CD4-positive, alpha-beta T cell treated with Interferon alpha-2 for 1 hour (primary cell): ENCODE measurements at regions not wholly inside any gene's neighbourhood (a gene's known extent, or its start where the extent isn't known, plus 50 kb on each side); places are given as distances from the start of the nearest gene placed in this dataset.
"Not testable (repeated sequence)": the region's sequence is repeated elsewhere in the genome, so short reads cannot be mapped to it uniquely, and the experiment has no call there.

Source experiments
- DNase-seq, 2 donors: peaks; one replicate each; pipeline ENCODE4 v3.0.0-alpha.2; 2020 to 2022

- not testable (repeated sequence) for DNase-seq
Measured at GRCh38 chr5:30345539-30346345, 847.7 kb upstream of the CDH6 start.

GRCh38 chr5:30343707-30344106 lies 849.8 kb upstream of the CDH6 start:
- DNase-seq: no peak

- no peak for DNase-seq
Measured at GRCh38 chr5:30341466-30341865, 852.0 kb upstream of the CDH6 start.

GRCh38 chr5:30337084-30337573 lies 856.4 kb upstream of the CDH6 start:
- no peak for DNase-seq

- DNase-seq: no peak
Measured at GRCh38 chr5:30331534-30331933, 862.0 kb upstream of the CDH6 start.

GRCh38 chr5:30325795-30326194 lies 867.7 kb upstream of the CDH6 start:
- DNase-seq: no peak

- no peak for DNase-seq
Measured at GRCh38 chr5:30324083-30324482, 869.4 kb upstream of the CDH6 start.

- DNase-seq: no peak
Measured at GRCh38 chr5:30287890-30288289, 905.6 kb upstream of the CDH6 start.

- no peak for DNase-seq
Measured at GRCh38 chr5:30279237-30279636, 914.2 kb upstream of the CDH6 start.

- DNase-seq: no peak
Measured at GRCh38 chr5:30267026-30267425, 926.5 kb upstream of the CDH6 start.

- no peak for DNase-seq
Measured at GRCh38 chr5:30239331-30240022, 954.0 kb upstream of the CDH6 start.

GRCh38 chr5:30237189-30237588 lies 956.3 kb upstream of the CDH6 start:
- no peak for DNase-seq

- DNase-seq: no peak
Measured at GRCh38 chr5:30209755-30210154, 983.7 kb upstream of the CDH6 start.

- no peak for DNase-seq
Measured at GRCh38 chr5:30197662-30198061, 995.8 kb upstream of the CDH6 start.

- no peak for DNase-seq
Measured at GRCh38 chr5:30195036-30195435, 998.5 kb upstream of the CDH6 start.

GRCh38 chr5:30194595-30194994 lies 998.9 kb upstream of the CDH6 start:
- no peak for DNase-seq

GRCh38 chr5:30183795-30184194 lies 1009.7 kb upstream of the CDH6 start:
- no peak for DNase-seq

- DNase-seq: no peak
Measured at GRCh38 chr5:30156156-30156555, 1037.3 kb upstream of the CDH6 start.

GRCh38 chr5:30152431-30152830 lies 1041.1 kb upstream of the CDH6 start:
- DNase-seq: no peak

- DNase-seq: no peak
Measured at GRCh38 chr5:30150231-30150630, 1043.3 kb upstream of the CDH6 start.

GRCh38 chr5:30149526-30149925 lies 1044.0 kb upstream of the CDH6 start:
- DNase-seq: no peak

- no peak for DNase-seq
Measured at GRCh38 chr5:30147976-30148375, 1045.5 kb upstream of the CDH6 start.

- DNase-seq: not testable (repeated sequence)
Measured at GRCh38 chr5:30144059-30144458, 1049.4 kb upstream of the CDH6 start.

GRCh38 chr5:30142432-30142831 lies 1051.1 kb upstream of the CDH6 start:
- no peak for DNase-seq
